IMR-90 (cell line): ENCODE measurements at regions not wholly inside any gene's neighbourhood (a gene's known extent, or its start where the extent isn't known, plus 50 kb on each side); places are given as distances from the start of the nearest gene placed in this dataset.

Experiments
- ATAC-seq: fragments of 200-7000 bp; cut with Tn5 transposase; 2 replicates; pipeline ENCODE4 v1.9.1; 2020; ENCODE audit warnings: low read depth, mild to moderate bottlenecking, moderate library complexity
- BruUV-seq: library from RNA; stranded (reverse); fragments of 400-500 nt; replicated peaks from 2 replicates; lab custom pipeline; 2021; lab: Mats Ljungman, UMichigan
- CTCF ChIA-PET: fragments of 300-600 bp; formaldehyde crosslinking; extraction: SDS; loops from one replicate; lab custom pipeline; 2021; ENCODE audit warnings: antibody characterized with exemption; lab: Yijun Ruan, JAX
- POLR2A ChIA-PET: fragments of 300-600 bp; sonication (Branson Sonifier 250); formaldehyde crosslinking; loops from one replicate; lab custom pipeline; 2022; ENCODE audit warnings: antibody characterized with exemption; ENCODE audit not compliant: unreplicated experiment; lab: Charles Lee
- DNase-seq: peaks from one replicate; pipeline ENCODE4 v3.0.0; 2013
- H2AFZ ChIP-seq: replicated peaks from 2 replicates; pipeline ENCODE3; 2013; ENCODE audit warnings: low read length, mild to moderate bottlenecking; ENCODE audit not compliant: poor library complexity
- H2AK5ac ChIP-seq: 2 replicates; pipeline ENCODE4 v1.6.1; 2013; ENCODE audit warnings: low read depth, low read length, inconsistent platforms
- H2AK9ac ChIP-seq: replicated peaks from 2 replicates; pipeline ENCODE3; 2013; ENCODE audit warnings: mild to moderate bottlenecking, low read depth, low read length, moderate library complexity; ENCODE audit not compliant: poor library complexity
- H2BK120ac ChIP-seq: 2 replicates; pipeline ENCODE4 v1.6.1; 2013; ENCODE audit warnings: low read depth, low read length, inconsistent platforms
- H2BK15ac ChIP-seq: 3 replicates; pipeline ENCODE4 v1.6.1; 2013; ENCODE audit warnings: low read depth, low read length, inconsistent platforms
- H2BK20ac ChIP-seq: 2 replicates; pipeline ENCODE4 v1.6.1; 2013; ENCODE audit warnings: low read depth, mild to moderate bottlenecking, inconsistent platforms, low read length, moderate library complexity
- H2BK5ac ChIP-seq: 2 replicates; pipeline ENCODE4 v1.6.1; 2013; ENCODE audit warnings: mild to moderate bottlenecking, low read depth, low read length, inconsistent platforms; ENCODE audit not compliant: poor library complexity, severe bottlenecking
- H3K14ac ChIP-seq: replicated peaks from 2 replicates; pipeline ENCODE4 v1.6.1; 2013; ENCODE audit warnings: low read depth, low read length, inconsistent platforms
- H3K18ac ChIP-seq: 2 replicates; pipeline ENCODE4 v1.6.1; 2013; ENCODE audit warnings: low read depth, low read length, control low read depth
- H3K23ac ChIP-seq: 2 replicates; pipeline ENCODE4 v1.6.1; 2013; ENCODE audit warnings: low read depth, low read length, inconsistent platforms
- H3K27ac ChIP-seq: 2 replicates; pipeline ENCODE4 v1.5.1; 2013; ENCODE audit warnings: mild to moderate bottlenecking, control low read depth, low read length; ENCODE audit not compliant: insufficient read depth
- H3K27me3 ChIP-seq: 2 replicates; pipeline ENCODE4 v1.6.1; 2013; ENCODE audit warnings: low read length; ENCODE audit not compliant: control insufficient read depth, insufficient read depth
- H3K36me3 ChIP-seq: 2 replicates; pipeline ENCODE4 v1.6.1; 2013; ENCODE audit warnings: low read length, mixed read lengths; ENCODE audit not compliant: control insufficient read depth, insufficient read depth
- H3K4ac ChIP-seq: 2 replicates; pipeline ENCODE4 v1.6.1; 2013; ENCODE audit warnings: low read depth, low read length, inconsistent platforms
- H3K4me1 ChIP-seq: 2 replicates; pipeline ENCODE4 v1.6.1; 2013; ENCODE audit warnings: low read length, mixed read lengths; ENCODE audit not compliant: control insufficient read depth, insufficient read depth
- H3K4me2 ChIP-seq: 2 replicates; pipeline ENCODE4 v1.6.1; 2013; ENCODE audit warnings: low read depth, mild to moderate bottlenecking, control low read depth, low read length, moderate library complexity
- H3K4me3 ChIP-seq: 2 replicates; pipeline ENCODE4 v1.5.1; 2013; ENCODE audit warnings: low read depth, mild to moderate bottlenecking, control low read depth, low read length, moderate library complexity; ENCODE audit not compliant: insufficient read depth
- H3K56ac ChIP-seq: 2 replicates; pipeline ENCODE4 v1.6.1; 2013; ENCODE audit warnings: low read length, inconsistent platforms; ENCODE audit not compliant: insufficient read depth; ENCODE audit errors: extremely low read depth
- H3K79me1 ChIP-seq, 2 experiments: 2 replicates each; pipeline ENCODE4 v1.6.1; 2013; ENCODE audit warnings: low read length in 2 of 2, inconsistent platforms in 1 of 2, low read depth in 1 of 2
- H3K9ac ChIP-seq: 2 replicates; pipeline ENCODE4 v1.6.1; 2013; ENCODE audit warnings: low read depth, low read length, control low read depth
- H3K9me1 ChIP-seq: 2 replicates; pipeline ENCODE4 v1.6.1; 2013; ENCODE audit warnings: low read length, inconsistent platforms; ENCODE audit not compliant: insufficient read depth
- H3K9me3 ChIP-seq: 2 replicates; pipeline ENCODE4 v1.6.1; 2013; ENCODE audit warnings: low read length; ENCODE audit not compliant: control insufficient read depth, insufficient read depth
- H4K20me1 ChIP-seq: 2 replicates; pipeline ENCODE4 v1.6.1; 2013; ENCODE audit warnings: low read length, inconsistent platforms; ENCODE audit not compliant: insufficient read depth
- H4K5ac ChIP-seq: 2 replicates; pipeline ENCODE4 v1.6.1; 2013; ENCODE audit warnings: mild to moderate bottlenecking, low read depth, low read length, control low read depth
- H4K8ac ChIP-seq, 2 experiments: 2 replicates each; pipeline ENCODE4 v1.6.1; 2013; ENCODE audit warnings: low read depth in 2 of 2, low read length in 2 of 2, control low read depth in 1 of 2, inconsistent platforms in 1 of 2
- H4K91ac ChIP-seq: 2 replicates; pipeline ENCODE4 v1.6.1; 2013; ENCODE audit warnings: low read depth, low read length, inconsistent platforms; ENCODE audit not compliant: insufficient read depth
- CHD1 ChIP-seq: IDR thresholded peaks from 2 replicates; pipeline ENCODE4 v1.6.1; 2012; ENCODE audit warnings: low read depth, low read length, improper control_type of control experiment
- MXI1 ChIP-seq: IDR thresholded peaks from 2 replicates; pipeline ENCODE4 v1.6.1; 2012; ENCODE audit warnings: low read depth, mild to moderate bottlenecking, low read length, moderate library complexity, borderline replicate concordance
- WGBS, 2 experiments: methylation state at CpG; one replicate each; pipeline versions ENCODE4 v1.1.5 to v1.1.7; 2013; ENCODE audit warnings: missing lambda C conversion rate in 2 of 2; ENCODE audit not compliant: insufficient read length in 1 of 2; ENCODE audit errors: extremely low coverage in 2 of 2; 5-methylcytosine and 5-hydroxymethylcytosine counted together
- dilution Hi-C: fragments of 300-500 bp; cut with HindIII; formaldehyde crosslinking; loops from one replicate; pipeline ENCODE4 v1.14.3; 2018; ENCODE audit warnings: low sequenced_read_pairs; ENCODE audit not compliant: unreplicated experiment
- in situ Hi-C: fragments of 300-500 bp; cut with MboI; formaldehyde crosslinking; loops from 3 replicates; pipeline ENCODE4 v1.14.3; 2019; ENCODE audit warnings: low sequenced_read_pairs, inconsistent platforms, mixed read lengths
- intact Hi-C: fragments of 100-400 bp; cut with micrococcal nuclease; formaldehyde crosslinking; loops from 2 replicates; pipeline ENCODE4 v1.10.0; 2022
- TF ChIP-seq, protein P1 (sequence below): fragments of 150-350 bp; IDR thresholded peaks from 2 replicates; pipeline ENCODE4 v1.6.1; 2017; ENCODE audit warnings: mild to moderate bottlenecking, antibody characterized with exemption, low read length, low read depth

GRCh38 chr21:18887922-18888602 lies 484.5 kb upstream of the TMPRSS15 start:
- Histone ChIP-seq H4K20me1 (no peaks in the 10 kb centered on the region), H3K23ac (no peak overlapping the region), H3K18ac (no peak overlapping the region), H3K27ac (no peak overlapping the region), H2BK15ac (no peak overlapping the region), H3K4me2 (no peak overlapping the region), H4K91ac (no peak overlapping the region), H3K36me3 (no peaks in the 10 kb centered on the region), H3K4me3 (no peak overlapping the region), H2AFZ (no peak overlapping the region), H2BK120ac (no peak overlapping the region), H3K27me3 (no peaks in the 10 kb centered on the region), H3K9me1 (no peaks in the 10 kb centered on the region), H3K79me1 (no peaks in the 10 kb centered on the region), H2BK20ac (no peak overlapping the region), H3K4me1 (no peaks in the 10 kb centered on the region), H4K8ac (no peak overlapping the region), H4K5ac (no peak overlapping the region), H2AK5ac (no peak overlapping the region), H2AK9ac (no peak overlapping the region), H3K14ac (no peak overlapping the region), H3K4ac (no peak overlapping the region), H3K9me3 (no peaks in the 10 kb centered on the region; the same call in 1 of the 2 replicates), H3K9ac (no peak overlapping the region), H3K56ac (no peak overlapping the region), H2BK5ac (no peak overlapping the region)
- CTCF ChIA-PET: no interaction called here
- intact Hi-C loops (no loop called here), dilution Hi-C loops (no loop called here), in situ Hi-C loops (no loop called here)
- no peak for TF ChIP-seq MXI1
- TF ChIP-seq, protein P1, sequence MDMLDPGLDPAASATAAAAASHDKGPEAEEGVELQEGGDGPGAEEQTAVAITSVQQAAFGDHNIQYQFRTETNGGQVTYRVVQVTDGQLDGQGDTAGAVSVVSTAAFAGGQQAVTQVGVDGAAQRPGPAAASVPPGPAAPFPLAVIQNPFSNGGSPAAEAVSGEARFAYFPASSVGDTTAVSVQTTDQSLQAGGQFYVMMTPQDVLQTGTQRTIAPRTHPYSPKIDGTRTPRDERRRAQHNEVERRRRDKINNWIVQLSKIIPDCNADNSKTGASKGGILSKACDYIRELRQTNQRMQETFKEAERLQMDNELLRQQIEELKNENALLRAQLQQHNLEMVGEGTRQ: no peak
- TF ChIP-seq CHD1: no peak
- WGBS, 2 experiments: no CpG with 5 or more reads among the region's 4 CpGs
- no TSS peak for BruUV-seq
- DNase-seq (no peak), ATAC-seq (no peak)
- POLR2A ChIA-PET: no interaction called here
